ENCODE measurements at regions not wholly inside any gene's neighbourhood (a gene's known extent, or its start where the extent isn't known, plus 50 kb on each side); places are given as distances from the start of the nearest gene placed in this dataset.

- H3K9me3 Mint-ChIP-seq: no peaks in the 10 kb centered on the region
- no peak overlapping the region for H3K27ac Mint-ChIP-seq
- no peak for TF ChIP-seq CTCF (conservative IDR thresholded peaks at IDR 0.05)
Measured at GRCh38 chr18:67379981-67380380, 136.5 kb downstream of the DSEL start.

More at GRCh38 chr18:67379981-67380380, 136.5 kb downstream of the DSEL start:
- H3K23me2 ChIP-seq (ENCODE audit: insufficient read length, low read depth, low read length, poor library complexity, severe bottlenecking): no peaks in the 10 kb centered on the region
- no peak overlapping the region for H3K9ac ChIP-seq (ENCODE audit: extremely low read depth, insufficient read length, low read length)
- WGBS (ENCODE audit: extremely low coverage, insufficient read length, low lambda C conversion rate): no CpG with 5 or more reads among the region's 2 CpGs
- H3K79me1 ChIP-seq (ENCODE audit: insufficient read depth, low read depth, low read length, poor library complexity, severe bottlenecking): no peaks in the 10 kb centered on the region
- H4K8ac ChIP-seq (replicated peaks; ENCODE audit: insufficient read length, low read depth, low read length): no peak overlapping the region
- no peaks in the 10 kb centered on the region for H3K4me1 ChIP-seq (ENCODE audit: insufficient read depth, low read length)
- no peak overlapping the region for H3K4me2 ChIP-seq (ENCODE audit: insufficient read depth, insufficient read length, low read length)
- H4K20me1 ChIP-seq (ENCODE audit: control insufficient read depth, insufficient read depth, insufficient read length): no peaks in the 10 kb centered on the region
- H3K4me3 Mint-ChIP-seq: no peak overlapping the region
- H2BK15ac ChIP-seq (ENCODE audit: low read depth, low read length): no peak overlapping the region
- H3K9me3 ChIP-seq (ENCODE audit: control insufficient read depth, low read depth, low read length): no peaks in the 10 kb centered on the region
- H3K27me3 ChIP-seq (ENCODE audit: insufficient read depth, low read length): no peaks in the 10 kb centered on the region
- H3K4ac ChIP-seq (ENCODE audit: low read depth, low read length): no peak overlapping the region
- no peak overlapping the region for H3K27ac ChIP-seq (ENCODE audit: insufficient read length, low read depth, low read length)
- no peak overlapping the region for H2BK12ac ChIP-seq (ENCODE audit: insufficient read length, low read depth, low read length)
- H3T11ph ChIP-seq (ENCODE audit: low read length): no peak overlapping the region
- H3K14ac ChIP-seq (ENCODE audit: insufficient read depth, low read length): no peak overlapping the region
- no peak overlapping the region for H4K91ac ChIP-seq (ENCODE audit: insufficient read length, low read depth, low read length)
- no peaks in the 10 kb centered on the region for H3K36me3 Mint-ChIP-seq (ENCODE audit: insufficient read depth in 1 of 3, low read depth in 3 of 3)
- H2BK120ac ChIP-seq (ENCODE audit: low read depth, low read length, poor library complexity, severe bottlenecking): no peak overlapping the region
- peaks cover 0 to 4% of the 10 kb centered on the region in 2 experiments; a peak in 2 of 4 replicates for H3K4me1 Mint-ChIP-seq
- no peak overlapping the region for H3K56ac ChIP-seq (ENCODE audit: insufficient read length, low read depth, low read length)
- no peaks in the 10 kb centered on the region for H3K27me3 Mint-ChIP-seq (ENCODE audit: low read depth)
- no peak overlapping the region for H2BK5ac ChIP-seq (ENCODE audit: insufficient read length, low read length)
- H4K5ac ChIP-seq (ENCODE audit: insufficient read length, low read depth, low read length): no peak overlapping the region
- no peak overlapping the region for H2AK5ac ChIP-seq (ENCODE audit: insufficient read length, low read length)
- no peak for DNase-seq
- no peak overlapping the region for H2BK20ac ChIP-seq (ENCODE audit: low read depth, low read length, poor library complexity, severe bottlenecking)
- H2AFZ ChIP-seq (ENCODE audit: low read length): no peak overlapping the region
- no peak overlapping the region for H3K23ac ChIP-seq (ENCODE audit: insufficient read length, low read depth, low read length)
- H3K18ac ChIP-seq (ENCODE audit: insufficient read length, low read depth, low read length): no peak overlapping the region
- no peaks in the 10 kb centered on the region for H3K79me2 ChIP-seq (ENCODE audit: insufficient read depth, low read length)
